ENCODE measurements at regions not wholly inside any gene's neighbourhood (a gene's known extent, or its start where the extent isn't known, plus 50 kb on each side); places are given as distances from the start of the nearest gene placed in this dataset.

DNA sequence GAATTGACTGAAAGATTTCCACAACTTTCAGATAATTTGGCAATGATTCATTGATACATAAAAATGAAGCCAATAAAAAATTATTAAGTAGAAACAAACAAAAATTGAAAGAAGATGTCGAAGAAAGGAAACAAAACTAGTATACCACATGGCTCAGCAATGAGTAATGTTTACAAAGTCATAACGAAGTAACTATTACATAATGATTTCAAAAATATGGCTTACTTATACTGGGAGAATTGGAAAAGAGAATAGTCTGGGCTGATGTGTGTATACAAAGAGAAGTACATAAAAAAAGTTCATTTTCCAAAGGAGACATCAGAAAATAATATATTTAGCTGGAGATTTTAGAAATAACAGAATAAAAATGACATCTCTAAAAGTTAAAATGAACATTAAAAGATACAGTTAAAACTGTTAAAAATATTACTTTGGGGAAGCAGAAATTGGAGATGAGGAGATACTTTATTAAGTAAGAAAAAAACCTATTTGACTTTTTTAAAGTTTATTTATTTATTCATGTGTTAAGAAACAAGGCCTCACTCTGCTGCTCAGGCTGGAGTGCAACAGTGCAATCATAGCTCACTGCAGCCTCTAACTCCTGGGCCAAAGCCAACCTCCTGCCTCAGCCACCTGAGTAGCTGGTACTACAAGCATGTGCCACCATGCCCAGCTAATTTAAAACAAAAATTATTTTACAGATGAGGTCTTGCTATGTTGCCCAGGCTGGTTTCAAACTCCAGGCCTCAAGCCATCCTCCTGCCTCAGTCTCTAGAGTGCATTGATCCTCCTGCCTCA, 409.7 kb upstream of the PIK3C3 start:
- Histone ChIP-seq H2BK5ac (ENCODE audit: low read depth, low read length) (no peak overlapping the region), H3K56ac (replicated peaks; ENCODE audit: insufficient read length, low read depth, low read length) (no peak overlapping the region), H3K4ac (replicated peaks; ENCODE audit: insufficient read length, low read depth, low read length) (no peak overlapping the region), H2AFZ (ENCODE audit: low read length) (no peak overlapping the region), H3K4me3 (ENCODE audit: extremely low read depth in 1 of 4, insufficient read depth in 2 of 4, low read depth in 3 of 4, low read length in 4 of 4) (no peak overlapping the region), H3K79me2 (ENCODE audit: control insufficient read depth in 1 of 2, insufficient read depth in 2 of 2, low read length in 2 of 2) (no peaks in the 10 kb centered on the region), H3K27ac (ENCODE audit: low read depth, low read length) (no peak overlapping the region), H3K4me2 (ENCODE audit: insufficient read depth in 1 of 2, low read depth in 2 of 2, low read length in 2 of 2) (no peak overlapping the region), H2BK12ac (ENCODE audit: low read depth, low read length) (no peak overlapping the region), H2AK5ac (ENCODE audit: low read depth, low read length) (no peak overlapping the region), H3K23ac (ENCODE audit: insufficient read length) (no peak overlapping the region), H4K91ac (replicated peaks; ENCODE audit: insufficient read length, low read length) (no peak overlapping the region), H3K27me3 (replicated peaks in 1 of 4; ENCODE audit: control insufficient read depth in 3 of 4, extremely low read depth in 1 of 4, insufficient read depth in 3 of 4, low read length in 3 of 4) (no peaks in the 10 kb centered on the region), H4K8ac (ENCODE audit: extremely low read depth, insufficient read depth, low read length) (no peak overlapping the region), H3K18ac (ENCODE audit: extremely low read depth, low read length) (no peak overlapping the region), H3K14ac (ENCODE audit: insufficient read length) (no peak overlapping the region), H3K79me1 (ENCODE audit: low read depth, low read length) (no peaks in the 10 kb centered on the region), H2BK120ac (replicated peaks; ENCODE audit: low read depth, low read length) (no peak overlapping the region), H3K9me3 (ENCODE audit: insufficient read depth in 2 of 2, low read depth in 1 of 2, low read length in 1 of 2) (no peaks in the 10 kb centered on the region), H2BK15ac (ENCODE audit: low read length) (no peak overlapping the region), H3K4me1 (replicated peaks in 1 of 4; ENCODE audit: control insufficient read depth in 3 of 4, insufficient read depth in 4 of 4, low read length in 3 of 4) (no peaks in the 10 kb centered on the region), H3K23me2 (ENCODE audit: low read depth, low read length) (no peaks in the 10 kb centered on the region), H4K20me1 (replicated peaks in 1 of 2; ENCODE audit: control insufficient read depth in 1 of 2, insufficient read depth in 2 of 2, low read length in 2 of 2) (no peaks in the 10 kb centered on the region), H2BK20ac (ENCODE audit: low read length) (no peak overlapping the region), H4K5ac (ENCODE audit: insufficient read length, low read depth, low read length) (no peak overlapping the region), H3K36me3 (ENCODE audit: control insufficient read depth in 2 of 4, insufficient read depth in 4 of 4, low read length in 3 of 4) (no peaks in the 10 kb centered on the region), H3K9ac (replicated peaks in 1 of 4; ENCODE audit: extremely low read depth in 1 of 4, low read depth in 3 of 4, low read length in 3 of 4) (no peak overlapping the region)
- 71% methylated on average over 2 of the region's 2 CpGs; no CpG with 5 or more reads in 1 of the 2 experiments for WGBS, 2 experiments (ENCODE audit: extremely low coverage in 1 of 2, insufficient coverage in 1 of 2, insufficient read length in 1 of 2, insufficient replicate concordance in 2 of 2, low coverage in 1 of 2, low lambda C conversion rate in 2 of 2, missing lambda C conversion rate in 1 of 2)
- ChIA-PET CTCF (ENCODE audit: partially characterized antibody) (no interaction called here), POLR2A (ENCODE audit: partially characterized antibody) (no interaction called here)
- DNase-seq (ENCODE audit: low read depth in 1 of 2, low spot score in 2 of 2): no peak
- no peak for FAIRE-seq
- TF ChIP-seq JUN (IDR thresholded peaks at IDR 0.05; ENCODE audit: low read depth, low read length) (no peak), EGR1 (IDR thresholded peaks at IDR 0.05; ENCODE audit: borderline replicate concordance, low read depth, low read length) (no peak), SAP30 (IDR thresholded peaks at IDR 0.05; ENCODE audit: insufficient read depth, insufficient replicate concordance, low read length) (no peak), TEAD4 (IDR thresholded peaks at IDR 0.05; ENCODE audit: low read depth, low read length) (no peak), PHF8 (conservative IDR thresholded peaks at IDR 0.05; ENCODE audit: low read depth, low read length) (no peak), RBBP5 (IDR thresholded peaks at IDR 0.05; ENCODE audit: borderline replicate concordance, low read depth, low read length) (no peak), HDAC6 (IDR thresholded peaks at IDR 0.05; ENCODE audit: low read depth, low read length) (no peak), MAFK (IDR thresholded peaks at IDR 0.05; ENCODE audit: low read depth, low read length) (no peak), SIN3A (conservative IDR thresholded peaks at IDR 0.05 in 1 of 2, IDR thresholded peaks at IDR 0.05 in 1 of 2; ENCODE audit: low read depth in 1 of 2, low read length in 2 of 2) (no peak), RNF2 (IDR thresholded peaks at IDR 0.05; ENCODE audit: borderline replicate concordance, low read depth, low read length, missing control alignments, poor library complexity, severe bottlenecking) (no peak), CHD1 (IDR thresholded peaks at IDR 0.05; ENCODE audit: low read depth, low read length) (no peak)

Measured in H1 (cell line).